SU-DHL-6 (cell line): ENCODE measurements at regions not wholly inside any gene's neighbourhood (a gene's known extent, or its start where the extent isn't known, plus 50 kb on each side); places are given as distances from the start of the nearest gene placed in this dataset.
"Not testable (repeated sequence)": the region's sequence is repeated elsewhere in the genome, so short reads cannot be mapped to it uniquely, and the experiment has no call there.

ENCODE experiments used
- H2AFZ ChIP-seq: fragments of 200-600 bp; sonication (generic); 2 replicates; pipeline ENCODE4 v1.6.1; 2014; ENCODE audit warnings: low read depth, mild to moderate bottlenecking, moderate library complexity, mixed read lengths, antibody characterized with exemption, low read length; ENCODE audit not compliant: severe bottlenecking
- H3F3A ChIP-seq: fragments of 200-600 bp; shearing (Covaris generic); 2 replicates; pipeline ENCODE4 v1.6.0; 2016; ENCODE audit warnings: antibody characterized with exemption, mild to moderate bottlenecking; ENCODE audit not compliant: insufficient read depth
- H3K27ac ChIP-seq: fragments of 200-600 bp; sonication (generic); 2 replicates; pipeline ENCODE4 v1.5.1; 2016; ENCODE audit warnings: low read depth, mild to moderate bottlenecking, low read length, moderate library complexity, mixed read lengths
- H3K27me3 ChIP-seq: fragments of 200-600 bp; sonication (generic), shearing (Covaris generic); 2 replicates; pipeline ENCODE4 v1.6.0; 2014; ENCODE audit warnings: mild to moderate bottlenecking, low read length
- H3K36me3 ChIP-seq: fragments of 200-600 bp; sonication (generic); 2 replicates; pipeline ENCODE4 v1.6.1; 2014; ENCODE audit warnings: mild to moderate bottlenecking, low read length, mixed read lengths
- H3K4me2 ChIP-seq: fragments of 300-600, 200-600 bp; shearing (Covaris generic), sonication (generic); 2 replicates; pipeline ENCODE4 v1.6.0; 2014; ENCODE audit warnings: low read length, low read depth, mild to moderate bottlenecking; ENCODE audit not compliant: poor library complexity, severe bottlenecking
- H3K4me3 ChIP-seq: fragments of 200-600 bp; sonication (generic); 2 replicates; pipeline ENCODE4 v1.5.1; 2014; ENCODE audit warnings: antibody characterized with exemption, low read length, mild to moderate bottlenecking, mixed read lengths; ENCODE audit not compliant: insufficient read depth, poor library complexity, severe bottlenecking
- H3K79me2 ChIP-seq: fragments of 200-600 bp; sonication (generic); 2 replicates; pipeline ENCODE4 v1.6.1; 2014; ENCODE audit warnings: mild to moderate bottlenecking, low read length, moderate library complexity; ENCODE audit not compliant: insufficient read depth
- H3K9ac ChIP-seq: fragments of 200-600 bp; sonication (generic); 2 replicates; pipeline ENCODE4 v1.7.0; 2014; ENCODE audit warnings: mild to moderate bottlenecking, low read length
- H3K9me2 ChIP-seq: fragments of 200-600 bp; sonication (generic); replicated peaks from 2 replicates; pipeline ENCODE4 v1.6.1; 2014; ENCODE audit warnings: low read length; ENCODE audit not compliant: insufficient read depth
- H3K9me3 ChIP-seq: fragments of 200-600 bp; sonication (generic); 2 replicates; pipeline ENCODE4 v1.6.1; 2014; ENCODE audit warnings: low read length, mixed read lengths; ENCODE audit not compliant: insufficient read depth
- H4K20me1 ChIP-seq: fragments of 200-600 bp; sonication (generic); 2 replicates; pipeline ENCODE4 v1.6.1; 2014; ENCODE audit warnings: low read depth, mild to moderate bottlenecking, antibody characterized with exemption, low read length, moderate library complexity, mixed read lengths
- CTCF ChIP-seq: fragments of 200-600 bp; sonication (generic); IDR thresholded peaks from one replicate; pipeline ENCODE4 v1.5.1; 2017; ENCODE audit warnings: antibody characterized with exemption, mild to moderate bottlenecking, low read length, moderate library complexity; ENCODE audit not compliant: insufficient read depth, poor library complexity, severe bottlenecking
- EZH2phosphoT487 ChIP-seq: fragments of 200-600 bp; sonication (generic), shearing (Covaris generic); conservative IDR thresholded peaks from 2 replicates; pipeline ENCODE4 v1.6.1; 2018; ENCODE audit warnings: mild to moderate bottlenecking, antibody characterized with exemption, low read length, moderate library complexity, mixed read lengths

- no peak overlapping the region for H3K9ac ChIP-seq
- no peaks in the 10 kb centered on the region for H3K27me3 ChIP-seq
- no peaks in the 10 kb centered on the region for H3F3A ChIP-seq
- no peak overlapping the region for H3K4me2 ChIP-seq
- H3K9me2 ChIP-seq: no peaks in the 10 kb centered on the region
- no peaks in the 10 kb centered on the region for H3K79me2 ChIP-seq
- no peak overlapping the region for H3K4me3 ChIP-seq
- no peaks in the 10 kb centered on the region for H3K9me3 ChIP-seq
- TF ChIP-seq EZH2phosphoT487 (no peak), CTCF (no peak)
- H2AFZ ChIP-seq: no peak overlapping the region
- no peaks in the 10 kb centered on the region for H4K20me1 ChIP-seq
- H3K27ac ChIP-seq: no peak overlapping the region
- H3K36me3 ChIP-seq: no peaks in the 10 kb centered on the region
Measured at GRCh38 chr9:28487561-28487960, 914.3 kb upstream of the C9orf72 start.

- H3K9ac ChIP-seq: no peak overlapping the region
Measured at GRCh38 chr9:28491121-28491520, 917.8 kb upstream of the C9orf72 start.

GRCh38 chr9:28498168-28498567 is 924.9 kb upstream of the C9orf72 start:
- H3F3A ChIP-seq, H3K36me3 ChIP-seq, H3K27ac ChIP-seq, H4K20me1 ChIP-seq, H3K9me2 ChIP-seq, H3K27me3 ChIP-seq, H2AFZ ChIP-seq, H3K9ac ChIP-seq, H3K4me2 ChIP-seq, H3K9me3 ChIP-seq, H3K4me3 ChIP-seq, H3K79me2 ChIP-seq: not testable (repeated sequence)

More at GRCh38 chr9:28491121-28491520, 917.8 kb upstream of the C9orf72 start:
- no peak overlapping the region for H3K4me2 ChIP-seq
- no peak overlapping the region for H3K4me3 ChIP-seq
- no peak overlapping the region for H2AFZ ChIP-seq
- H3K27ac ChIP-seq: no peak overlapping the region
- TF ChIP-seq CTCF (no peak), EZH2phosphoT487 (no peak)
- no peaks in the 10 kb centered on the region for H3K27me3 ChIP-seq
- H3K36me3 ChIP-seq: no peaks in the 10 kb centered on the region
- H3K79me2 ChIP-seq: no peaks in the 10 kb centered on the region
- no peaks in the 10 kb centered on the region for H3K9me3 ChIP-seq
- H3K9me2 ChIP-seq: no peaks in the 10 kb centered on the region
- no peaks in the 10 kb centered on the region for H3F3A ChIP-seq
- H4K20me1 ChIP-seq: no peaks in the 10 kb centered on the region

- H4K20me1 ChIP-seq: no peaks in the 10 kb centered on the region
- no peaks in the 10 kb centered on the region for H3F3A ChIP-seq
- no peaks in the 10 kb centered on the region for H3K9me2 ChIP-seq
- no peak overlapping the region for H2AFZ ChIP-seq
- H3K36me3 ChIP-seq: no peaks in the 10 kb centered on the region
- H3K4me3 ChIP-seq: no peak overlapping the region
- H3K79me2 ChIP-seq: no peaks in the 10 kb centered on the region
- no peak overlapping the region for H3K27ac ChIP-seq
- TF ChIP-seq EZH2phosphoT487 (no peak), CTCF (no peak)
- no peak overlapping the region for H3K9ac ChIP-seq
- H3K9me3 ChIP-seq: no peaks in the 10 kb centered on the region
- H3K27me3 ChIP-seq: no peaks in the 10 kb centered on the region
- H3K4me2 ChIP-seq: no peak overlapping the region
Measured at GRCh38 chr9:28502189-28502588, 928.9 kb upstream of the C9orf72 start.
